Ovary (tissue), 7 donors: ENCODE measurements at regions not wholly inside any gene's neighbourhood (a gene's known extent, or its start where the extent isn't known, plus 50 kb on each side); places are given as distances from the start of the nearest gene placed in this dataset.

Experiments used
- DNase-seq, 5 donors: peaks; one replicate each; pipeline ENCODE4 v3.0.0-alpha.2; 2019 to 2020
- H3K27ac ChIP-seq, 2 donors: fragments of 200-600 bp; one replicate each; pipeline versions ENCODE4 v1.5.1 to v1.8.0; 2019 to 2022
- H3K27me3 ChIP-seq: fragments of 200-600 bp; one replicate; pipeline ENCODE4 v1.8.0; 2022
- H3K36me3 ChIP-seq: fragments of 200-600 bp; sonication (generic); one replicate; pipeline ENCODE4 v1.5.1; 2019
- H3K4me1 ChIP-seq: one replicate; pipeline ENCODE4 v1.8.1; 2013; ENCODE audit warnings: mild to moderate bottlenecking, moderate library complexity; ENCODE audit not compliant: insufficient read depth
- H3K4me3 ChIP-seq: fragments of 200-600 bp; sonication (generic); one replicate; pipeline ENCODE4 v1.5.1; 2017
- H3K9me3 ChIP-seq, 2 donors: fragments of 200-600 bp in 1 of 2; sonication (generic) in 1 of 2; one replicate each; pipeline versions ENCODE4 v1.5.1 to v1.8.1; 2013 to 2019; ENCODE audit warnings: mild to moderate bottlenecking in 1 of 2, moderate library complexity in 1 of 2
- EP300 ChIP-seq: sonication (generic); formaldehyde crosslinking; IDR thresholded peaks from one replicate; pipeline ENCODE4 v1.6.1; 2017; ENCODE audit warnings: antibody characterized with exemption
- POLR2A ChIP-seq: fragments of 450-650 bp; IDR thresholded peaks from one replicate; pipeline ENCODE4 v1.6.1; 2017; ENCODE audit warnings: antibody characterized with exemption, mild to moderate bottlenecking, moderate library complexity
- WGBS, 3 donors: extraction: QIAGEN DNeasy Blood & Tissue Kit in 1 of 3; methylation state at CpG; one replicate each; pipeline versions ENCODE4 v1.1.5 to v1.1.7; 2013 to 2017; 5-methylcytosine and 5-hydroxymethylcytosine counted together
- intact Hi-C, 4 donors: fragments of 100-400 bp; cut with DNase I; formaldehyde crosslinking; loops; one replicate each; pipeline versions ENCODE4 v1.11.0 to v1.15.1; 2022 to 2023
- TF ChIP-seq, protein P1 (sequence below), 3 donors: fragments of 450-650 bp in 2 of 3; fragments of 200-600 bp in 1 of 3; IDR thresholded peaks; one replicate each; pipeline versions ENCODE4 v1.5.1 to v1.8.0; 2016 to 2022; ENCODE audit warnings: antibody characterized with exemption in 3 of 3, mild to moderate bottlenecking in 1 of 3
- donor health status: DM: no; HTN: no; CAD: no; lungs with moderate emphysema.
- donor health status: DM: no; HTN: no; CAD: no.
- donor health status: Bipolar disorder and iron deficiency.
- donor health status: DM: no; HTN: no; CAD: no.
- donor health status: DM: yes; HTN: yes; CAD: no.

DNA sequence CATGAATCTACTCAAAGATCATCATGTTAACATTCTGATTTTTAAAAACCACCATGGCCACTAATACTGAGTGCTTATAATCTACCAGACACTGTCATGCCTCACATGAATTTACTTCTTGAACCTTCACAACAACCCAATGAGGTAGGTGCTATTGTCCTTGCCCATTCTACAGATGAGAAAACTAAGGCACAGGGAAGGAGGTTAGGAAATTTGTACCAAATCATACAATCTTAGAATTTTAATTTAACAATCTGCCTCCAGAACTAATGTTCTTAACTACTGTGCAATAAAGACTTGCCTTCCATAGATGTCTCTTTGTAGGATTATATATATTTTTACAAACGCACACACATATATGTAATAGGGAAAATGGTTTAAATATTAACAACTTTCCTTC is 269.5 kb downstream of the ALDH8A1 start:
- Histone ChIP-seq H3K9me3 (no peaks in the 10 kb centered on the region), H3K4me1 (no peaks in the 10 kb centered on the region), H3K36me3 (no peaks in the 10 kb centered on the region), H3K27me3 (no peaks in the 10 kb centered on the region), H3K27ac (no peak overlapping the region), H3K4me3 (no peak overlapping the region)
- DNase-seq, result no peak
- TF ChIP-seq, protein P1, sequence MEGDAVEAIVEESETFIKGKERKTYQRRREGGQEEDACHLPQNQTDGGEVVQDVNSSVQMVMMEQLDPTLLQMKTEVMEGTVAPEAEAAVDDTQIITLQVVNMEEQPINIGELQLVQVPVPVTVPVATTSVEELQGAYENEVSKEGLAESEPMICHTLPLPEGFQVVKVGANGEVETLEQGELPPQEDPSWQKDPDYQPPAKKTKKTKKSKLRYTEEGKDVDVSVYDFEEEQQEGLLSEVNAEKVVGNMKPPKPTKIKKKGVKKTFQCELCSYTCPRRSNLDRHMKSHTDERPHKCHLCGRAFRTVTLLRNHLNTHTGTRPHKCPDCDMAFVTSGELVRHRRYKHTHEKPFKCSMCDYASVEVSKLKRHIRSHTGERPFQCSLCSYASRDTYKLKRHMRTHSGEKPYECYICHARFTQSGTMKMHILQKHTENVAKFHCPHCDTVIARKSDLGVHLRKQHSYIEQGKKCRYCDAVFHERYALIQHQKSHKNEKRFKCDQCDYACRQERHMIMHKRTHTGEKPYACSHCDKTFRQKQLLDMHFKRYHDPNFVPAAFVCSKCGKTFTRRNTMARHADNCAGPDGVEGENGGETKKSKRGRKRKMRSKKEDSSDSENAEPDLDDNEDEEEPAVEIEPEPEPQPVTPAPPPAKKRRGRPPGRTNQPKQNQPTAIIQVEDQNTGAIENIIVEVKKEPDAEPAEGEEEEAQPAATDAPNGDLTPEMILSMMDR (IDR thresholded peaks at IDR 0.05), result no peak
- TF ChIP-seq EP300, result no peak
- no peak for TF ChIP-seq POLR2A
- 98 to 100% (median 99%) methylated on average over 1 of the region's 1 CpG for WGBS, 3 donors
- intact Hi-C loops, result no loop called here

DNA sequence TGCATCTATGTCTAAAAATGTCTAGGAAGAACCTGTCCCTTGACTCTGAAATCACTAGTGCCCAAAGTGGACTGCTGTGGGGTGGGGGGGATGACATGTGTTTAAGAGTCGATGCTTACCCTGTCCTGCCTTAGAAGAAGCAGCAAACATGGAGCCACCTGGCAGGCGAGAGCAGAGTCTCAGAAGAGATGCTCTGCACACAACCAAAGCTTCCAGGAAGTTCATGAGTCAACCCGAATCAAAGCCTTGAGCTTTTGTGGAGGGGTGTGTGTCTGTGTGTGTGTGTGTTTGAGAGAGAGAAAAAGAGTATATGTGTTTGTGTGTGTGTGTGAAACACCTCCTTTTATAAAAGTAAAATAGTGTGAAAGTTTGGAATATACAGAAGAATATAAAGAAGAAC is 269.9 kb downstream of the ALDH8A1 start:
- Histone ChIP-seq H3K9me3 (no peaks in the 10 kb centered on the region), H3K4me3 (no peak overlapping the region), H3K4me1 (no peaks in the 10 kb centered on the region), H3K27me3 (no peaks in the 10 kb centered on the region), H3K36me3 (no peaks in the 10 kb centered on the region), H3K27ac (no peak overlapping the region)
- TF ChIP-seq EP300 (no peak), POLR2A (no peak)
- TF ChIP-seq, protein P1 (IDR thresholded peaks at IDR 0.05), result no peak
- intact Hi-C loops, result no loop called here
- WGBS, 3 donors, result 92 to 94% (median 92%) methylated on average over 3 of the region's 3 CpGs
- no peak for DNase-seq

DNA sequence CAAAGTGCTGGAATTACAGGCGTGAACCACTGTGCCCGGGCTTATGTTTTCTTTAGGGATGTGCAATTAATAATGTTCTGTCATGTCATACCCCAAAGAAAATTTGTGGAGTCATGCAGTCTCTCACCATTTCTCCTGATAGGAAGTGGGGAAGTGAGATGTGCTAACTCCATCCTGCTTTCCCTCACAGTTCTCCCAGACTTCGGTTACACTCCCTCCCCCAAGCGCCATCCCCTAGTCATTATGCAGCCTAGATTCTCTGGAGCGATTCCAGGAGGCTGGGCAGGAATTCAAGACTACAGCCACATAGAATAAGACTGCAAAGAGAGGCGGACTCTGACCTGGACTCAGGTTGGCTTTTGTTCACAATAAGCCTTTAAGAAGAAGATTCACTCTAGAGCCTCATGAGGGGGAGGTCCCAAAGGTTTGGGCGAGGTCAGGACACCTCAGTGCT is 271.4 kb downstream of the ALDH8A1 start:
- WGBS, 3 donors, result 46 to 61% (median 51%) methylated on average over 7 of the region's 7 CpGs
- H3K27ac ChIP-seq, result no peak overlapping the region
- H3K36me3 ChIP-seq, result no peaks in the 10 kb centered on the region
- intact Hi-C loops, result no loop called here
- no peak for TF ChIP-seq POLR2A
- TF ChIP-seq, protein P1 (IDR thresholded peaks at IDR 0.05), result no peak
- no peak for TF ChIP-seq EP300
- DNase-seq, result peak; percentile 38 to 63 (median 59)
- H3K4me1 ChIP-seq, result no peaks in the 10 kb centered on the region
- no peaks in the 10 kb centered on the region for H3K27me3 ChIP-seq
- H3K4me3 ChIP-seq, result no peak overlapping the region
- H3K9me3 ChIP-seq, result no peaks in the 10 kb centered on the region

DNA sequence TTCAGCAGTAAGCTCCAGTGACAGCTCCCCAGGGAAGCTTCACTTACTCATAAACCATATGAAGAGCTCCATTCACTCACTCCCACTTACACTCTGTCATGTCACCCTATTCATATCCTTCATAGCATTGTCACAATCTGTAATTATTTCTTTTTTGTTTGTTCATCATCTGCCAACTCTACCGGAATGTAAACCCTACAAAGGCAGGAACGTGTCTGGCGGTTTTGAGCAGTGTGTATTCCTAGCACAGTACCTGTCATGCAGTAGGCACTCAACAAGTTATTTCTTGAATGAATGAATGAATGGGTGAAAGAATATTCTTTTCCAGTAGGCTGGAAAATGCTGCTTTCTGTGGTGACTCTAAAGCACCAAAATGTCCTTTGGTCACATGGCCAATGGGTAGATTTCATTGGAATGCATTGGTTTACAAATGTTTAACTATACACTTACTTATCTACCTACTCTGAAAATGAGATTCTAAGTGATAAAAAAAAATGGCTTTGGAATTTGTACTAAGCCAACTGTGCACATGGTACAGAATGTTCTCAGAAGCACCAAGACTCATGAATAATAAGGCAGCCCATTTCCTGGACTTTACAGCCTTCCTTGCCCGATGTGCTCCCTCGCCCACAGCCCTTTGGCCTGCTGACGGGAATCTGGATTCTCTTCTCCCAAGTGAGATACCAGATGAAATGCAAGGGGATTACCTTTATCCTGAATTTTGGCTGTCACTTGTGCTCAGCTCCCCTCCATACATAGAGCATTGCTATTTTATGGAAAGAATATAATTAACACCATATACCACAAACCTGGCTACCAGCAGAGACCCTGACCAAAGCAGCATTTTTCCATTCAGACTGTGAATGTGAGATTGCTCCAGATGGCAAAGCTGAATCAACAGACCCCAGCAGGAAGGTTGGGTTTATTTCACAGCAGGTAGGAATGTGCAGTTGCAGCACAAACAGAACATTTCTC is 273.3 kb downstream of the ALDH8A1 start:
- DNase-seq, result no peak
- TF ChIP-seq, protein P1 (IDR thresholded peaks at IDR 0.05), result no peak
- TF ChIP-seq EP300 (no peak), POLR2A (no peak)
- Histone ChIP-seq H3K4me3 (no peak overlapping the region), H3K27me3 (no peaks in the 10 kb centered on the region), H3K9me3 (no peaks in the 10 kb centered on the region), H3K4me1 (no peaks in the 10 kb centered on the region), H3K27ac (no peak overlapping the region), H3K36me3 (no peaks in the 10 kb centered on the region)
- 90 to 93% (median 92%) methylated on average over 6 of the region's 6 CpGs for WGBS, 3 donors
- intact Hi-C loops, result no loop called here
